ENCODE measurements at regions not wholly inside any gene's neighbourhood (a gene's known extent, or its start where the extent isn't known, plus 50 kb on each side); places are given as distances from the start of the nearest gene placed in this dataset.

GRCh38 chr18:77444385-77444784 lies 194.7 kb downstream of the GALR1 start:
- ATAC-seq, result no peak
- Mint-ChIP-seq H3K27me3 (peaks cover 13% of the 10 kb centered on the region), H3K36me3 (ENCODE audit: low read depth) (peaks cover 2% of the 10 kb centered on the region), H3K4me1 (no peaks in the 10 kb centered on the region), H3K4me3 (no peak overlapping the region), H3K27ac (no peak overlapping the region), H3K9me3 (no peaks in the 10 kb centered on the region)
- DNase-seq, result no peak

- ATAC-seq (no peak), DNase-seq (no peak)
- Mint-ChIP-seq H3K9me3 (no peaks in the 10 kb centered on the region), H3K4me1 (no peaks in the 10 kb centered on the region), H3K27ac (no peak overlapping the region), H3K27me3 (peaks cover 5% of the 10 kb centered on the region), H3K4me3 (no peak overlapping the region), H3K36me3 (ENCODE audit: low read depth) (no peaks in the 10 kb centered on the region)
Observed at GRCh38 chr18:77448046-77448445, 198.4 kb downstream of the GALR1 start.

GRCh38 chr18:77455004-77455403 lies 205.4 kb downstream of the GALR1 start:
- H3K27me3 Mint-ChIP-seq, result peaks cover 8% of the 10 kb centered on the region
- DNase-seq (no peak), ATAC-seq (no peak)
- no peaks in the 10 kb centered on the region for H3K36me3 Mint-ChIP-seq (ENCODE audit: low read depth)
- H3K27ac Mint-ChIP-seq, result no peak overlapping the region
- no peaks in the 10 kb centered on the region for H3K4me1 Mint-ChIP-seq
- no peaks in the 10 kb centered on the region for H3K9me3 Mint-ChIP-seq
- no peak overlapping the region for H3K4me3 Mint-ChIP-seq

- no peaks in the 10 kb centered on the region for H3K36me3 Mint-ChIP-seq (ENCODE audit: low read depth)
- ATAC-seq, result no peak
Observed at GRCh38 chr18:77457681-77458080, 208.0 kb downstream of the GALR1 start.

GRCh38 chr18:77461062-77461688 lies 211.5 kb downstream of the GALR1 start:
- ATAC-seq (no peak), DNase-seq (no peak)
- no peaks in the 10 kb centered on the region for H3K9me3 Mint-ChIP-seq
- H3K27ac Mint-ChIP-seq, result no peak overlapping the region
- H3K4me3 Mint-ChIP-seq, result no peak overlapping the region
- H3K36me3 Mint-ChIP-seq (ENCODE audit: low read depth), result no peaks in the 10 kb centered on the region
- H3K4me1 Mint-ChIP-seq, result no peaks in the 10 kb centered on the region
- H3K27me3 Mint-ChIP-seq, result peaks cover 5% of the 10 kb centered on the region

More at GRCh38 chr18:77457681-77458080, 208.0 kb downstream of the GALR1 start:
- Mint-ChIP-seq H3K27me3 (peaks cover 9% of the 10 kb centered on the region), H3K4me1 (no peaks in the 10 kb centered on the region), H3K27ac (no peak overlapping the region), H3K9me3 (no peaks in the 10 kb centered on the region), H3K4me3 (no peak overlapping the region)
- DNase-seq, result no peak

- ATAC-seq, result no peak
- Mint-ChIP-seq H3K36me3 (ENCODE audit: low read depth) (no peaks in the 10 kb centered on the region), H3K4me3 (no peak overlapping the region), H3K9me3 (no peaks in the 10 kb centered on the region), H3K4me1 (no peaks in the 10 kb centered on the region), H3K27me3 (peaks cover 10% of the 10 kb centered on the region), H3K27ac (no peak overlapping the region)
- no peak for DNase-seq
Observed at GRCh38 chr18:77464917-77465316, 215.3 kb downstream of the GALR1 start.

GRCh38 chr18:77466890-77467289 lies 217.2 kb downstream of the GALR1 start:
- H3K9me3 Mint-ChIP-seq, result no peaks in the 10 kb centered on the region
- peaks cover 19% of the 10 kb centered on the region for H3K27me3 Mint-ChIP-seq
- no peaks in the 10 kb centered on the region for H3K36me3 Mint-ChIP-seq (ENCODE audit: low read depth)
- no peaks in the 10 kb centered on the region for H3K4me1 Mint-ChIP-seq
- ATAC-seq (no peak), DNase-seq (no peak)
- no peak overlapping the region for H3K27ac Mint-ChIP-seq
- H3K4me3 Mint-ChIP-seq, result no peak overlapping the region

GRCh38 chr18:77469131-77469530 lies 219.5 kb downstream of the GALR1 start:
- peaks cover 15% of the 10 kb centered on the region for H3K27me3 Mint-ChIP-seq
- H3K4me1 Mint-ChIP-seq, result no peaks in the 10 kb centered on the region
- no peak overlapping the region for H3K4me3 Mint-ChIP-seq
- ATAC-seq, result no peak
- no peak for DNase-seq
- no peaks in the 10 kb centered on the region for H3K9me3 Mint-ChIP-seq
- H3K36me3 Mint-ChIP-seq (ENCODE audit: low read depth), result no peaks in the 10 kb centered on the region
- H3K27ac Mint-ChIP-seq, result no peak overlapping the region

- H3K27ac Mint-ChIP-seq, result no peak overlapping the region
- no peak overlapping the region for H3K4me3 Mint-ChIP-seq
- no peak for DNase-seq
- H3K27me3 Mint-ChIP-seq, result peaks cover 23% of the 10 kb centered on the region
- no peaks in the 10 kb centered on the region for H3K36me3 Mint-ChIP-seq (ENCODE audit: low read depth)
- H3K9me3 Mint-ChIP-seq, result no peaks in the 10 kb centered on the region
- H3K4me1 Mint-ChIP-seq, result no peaks in the 10 kb centered on the region
- ATAC-seq, result no peak
Observed at GRCh38 chr18:77470569-77471413, 221.1 kb downstream of the GALR1 start.

GRCh38 chr18:77472509-77472908 lies 222.9 kb downstream of the GALR1 start:
- peaks cover 20% of the 10 kb centered on the region for H3K27me3 Mint-ChIP-seq
- H3K4me1 Mint-ChIP-seq, result no peaks in the 10 kb centered on the region
- no peaks in the 10 kb centered on the region for H3K36me3 Mint-ChIP-seq (ENCODE audit: low read depth)
- no peak overlapping the region for H3K27ac Mint-ChIP-seq
- DNase-seq, result no peak
- no peak overlapping the region for H3K4me3 Mint-ChIP-seq
- H3K9me3 Mint-ChIP-seq, result no peaks in the 10 kb centered on the region
- no peak for ATAC-seq

- Mint-ChIP-seq H3K27me3 (peaks cover 12% of the 10 kb centered on the region), H3K36me3 (ENCODE audit: low read depth) (no peaks in the 10 kb centered on the region), H3K4me3 (no peak overlapping the region), H3K9me3 (no peaks in the 10 kb centered on the region), H3K27ac (no peak overlapping the region), H3K4me1 (no peaks in the 10 kb centered on the region)
- DNase-seq (no peak), ATAC-seq (no peak)
Observed at GRCh38 chr18:77478646-77479442, 229.2 kb downstream of the GALR1 start.

GRCh38 chr18:77481541-77481940 lies 231.9 kb downstream of the GALR1 start:
- ATAC-seq, result no peak
- H3K36me3 Mint-ChIP-seq (ENCODE audit: low read depth), result no peaks in the 10 kb centered on the region

GRCh38 chr18:77482190-77483085 lies 232.8 kb downstream of the GALR1 start:
- H3K27me3 Mint-ChIP-seq, result peaks cover 7% of the 10 kb centered on the region
- H3K9me3 Mint-ChIP-seq, result no peaks in the 10 kb centered on the region
- DNase-seq (no peak), ATAC-seq (no peak)
- no peaks in the 10 kb centered on the region for H3K4me1 Mint-ChIP-seq
- H3K36me3 Mint-ChIP-seq (ENCODE audit: low read depth), result no peaks in the 10 kb centered on the region
- no peak overlapping the region for H3K27ac Mint-ChIP-seq
- H3K4me3 Mint-ChIP-seq, result no peak overlapping the region

More at GRCh38 chr18:77481541-77481940, 231.9 kb downstream of the GALR1 start:
- H3K27me3 Mint-ChIP-seq, result peaks cover 7% of the 10 kb centered on the region
- H3K4me1 Mint-ChIP-seq, result no peaks in the 10 kb centered on the region
- no peak overlapping the region for H3K4me3 Mint-ChIP-seq
- H3K9me3 Mint-ChIP-seq, result no peaks in the 10 kb centered on the region
- no peak for DNase-seq
- no peak overlapping the region for H3K27ac Mint-ChIP-seq

- peaks cover 2% of the 10 kb centered on the region for H3K4me1 Mint-ChIP-seq
- ATAC-seq (no peak), DNase-seq (no peak)
- peaks cover 6% of the 10 kb centered on the region for H3K9me3 Mint-ChIP-seq
- peaks cover 12% of the 10 kb centered on the region for H3K27me3 Mint-ChIP-seq
- H3K27ac Mint-ChIP-seq, result no peak overlapping the region
- H3K36me3 Mint-ChIP-seq (ENCODE audit: low read depth), result no peaks in the 10 kb centered on the region
- H3K4me3 Mint-ChIP-seq, result no peak overlapping the region
Observed at GRCh38 chr18:77486985-77487384, 237.3 kb downstream of the GALR1 start.
